Osteocyte (in vitro differentiated cells): ENCODE measurements at regions not wholly inside any gene's neighbourhood (a gene's known extent, or its start where the extent isn't known, plus 50 kb on each side); places are given as distances from the start of the nearest gene placed in this dataset.
"Not testable (repeated sequence)": the region's sequence is repeated elsewhere in the genome, so short reads cannot be mapped to it uniquely, and the experiment has no call there.

Experiments used
- DNase-seq: peaks from one replicate; pipeline ENCODE4 v3.0.0; 2021; ENCODE audit warnings: mixed read lengths; ENCODE audit not compliant: unreplicated experiment; ENCODE audit errors: extremely low spot score
- H3K27ac Mint-ChIP-seq: one replicate; pipeline ENCODE4 v1.8.0; 2021; ENCODE audit warnings: mild to moderate bottlenecking, mixed read lengths; ENCODE audit not compliant: unreplicated experiment
- H3K27me3 Mint-ChIP-seq: one replicate; pipeline ENCODE4 v1.8.0; 2021; ENCODE audit warnings: mixed read lengths; ENCODE audit not compliant: unreplicated experiment
- H3K36me3 Mint-ChIP-seq: one replicate; pipeline ENCODE4 v1.8.0; 2021; ENCODE audit warnings: mixed read lengths; ENCODE audit not compliant: unreplicated experiment
- H3K4me1 Mint-ChIP-seq: one replicate; pipeline ENCODE4 v1.8.0; 2021; ENCODE audit warnings: mixed read lengths; ENCODE audit not compliant: unreplicated experiment
- H3K4me3 Mint-ChIP-seq: one replicate; pipeline ENCODE4 v1.8.0; 2021; ENCODE audit warnings: mild to moderate bottlenecking, moderate library complexity, mixed read lengths; ENCODE audit not compliant: unreplicated experiment
- H3K9me3 Mint-ChIP-seq: one replicate; pipeline ENCODE4 v1.8.0; 2021; ENCODE audit warnings: mixed read lengths; ENCODE audit not compliant: unreplicated experiment
- TF ChIP-seq, protein P1 (sequence below): fragments of 200-600 bp; sonication (generic); IDR thresholded peaks from 2 replicates; pipeline ENCODE4 v1.5.0; 2021; ENCODE audit warnings: antibody characterized with exemption, mild to moderate bottlenecking, moderate library complexity

DNA sequence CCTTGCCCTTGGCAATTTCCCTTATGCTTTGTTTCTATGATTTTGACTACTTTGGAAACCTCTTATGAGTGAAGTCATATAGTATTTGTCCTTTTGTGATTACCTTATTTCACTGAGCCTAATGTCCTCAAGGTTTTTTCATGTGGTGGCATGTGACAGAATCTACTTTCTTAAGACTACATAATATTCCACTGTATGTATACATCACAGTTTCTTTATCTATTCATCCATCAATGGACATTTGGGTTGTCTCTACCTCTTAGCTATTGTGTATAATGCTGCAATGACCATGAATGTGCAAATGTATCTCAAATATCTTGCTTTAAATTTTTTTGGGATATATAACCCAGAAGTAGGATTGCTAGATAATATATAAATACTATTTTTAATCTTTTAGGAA, 96.4 kb upstream of the ALDH1A1 start:
- TF ChIP-seq, protein P1, sequence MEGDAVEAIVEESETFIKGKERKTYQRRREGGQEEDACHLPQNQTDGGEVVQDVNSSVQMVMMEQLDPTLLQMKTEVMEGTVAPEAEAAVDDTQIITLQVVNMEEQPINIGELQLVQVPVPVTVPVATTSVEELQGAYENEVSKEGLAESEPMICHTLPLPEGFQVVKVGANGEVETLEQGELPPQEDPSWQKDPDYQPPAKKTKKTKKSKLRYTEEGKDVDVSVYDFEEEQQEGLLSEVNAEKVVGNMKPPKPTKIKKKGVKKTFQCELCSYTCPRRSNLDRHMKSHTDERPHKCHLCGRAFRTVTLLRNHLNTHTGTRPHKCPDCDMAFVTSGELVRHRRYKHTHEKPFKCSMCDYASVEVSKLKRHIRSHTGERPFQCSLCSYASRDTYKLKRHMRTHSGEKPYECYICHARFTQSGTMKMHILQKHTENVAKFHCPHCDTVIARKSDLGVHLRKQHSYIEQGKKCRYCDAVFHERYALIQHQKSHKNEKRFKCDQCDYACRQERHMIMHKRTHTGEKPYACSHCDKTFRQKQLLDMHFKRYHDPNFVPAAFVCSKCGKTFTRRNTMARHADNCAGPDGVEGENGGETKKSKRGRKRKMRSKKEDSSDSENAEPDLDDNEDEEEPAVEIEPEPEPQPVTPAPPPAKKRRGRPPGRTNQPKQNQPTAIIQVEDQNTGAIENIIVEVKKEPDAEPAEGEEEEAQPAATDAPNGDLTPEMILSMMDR: no peak
- Mint-ChIP-seq H3K4me1 (no peaks in the 10 kb centered on the region), H3K27ac (no peak overlapping the region), H3K9me3 (no peaks in the 10 kb centered on the region), H3K4me3 (no peak overlapping the region), H3K36me3 (no peaks in the 10 kb centered on the region), H3K27me3 (peaks cover 12% of the 10 kb centered on the region)
- no peak for DNase-seq

DNA sequence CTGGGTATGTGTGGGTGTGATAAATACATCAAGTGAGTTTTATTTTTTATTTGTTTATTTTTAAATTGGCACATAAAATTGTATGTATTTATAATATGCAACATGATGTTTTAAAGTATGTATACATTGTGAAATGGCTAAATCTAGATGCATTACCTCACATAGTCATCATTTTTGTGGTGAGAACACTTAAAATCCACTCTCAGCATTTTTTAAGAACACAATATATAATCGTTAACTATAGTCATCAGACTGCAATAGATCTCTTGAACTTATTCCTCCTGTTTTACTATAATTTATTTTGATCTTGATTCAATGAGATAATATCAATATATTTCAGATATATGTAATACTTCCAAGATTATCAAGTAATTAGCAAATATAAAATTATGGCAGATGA, 93.9 kb upstream of the ALDH1A1 start:
- TF ChIP-seq, protein P1: no peak
- H3K4me3 Mint-ChIP-seq: no peak overlapping the region
- DNase-seq: no peak

DNA sequence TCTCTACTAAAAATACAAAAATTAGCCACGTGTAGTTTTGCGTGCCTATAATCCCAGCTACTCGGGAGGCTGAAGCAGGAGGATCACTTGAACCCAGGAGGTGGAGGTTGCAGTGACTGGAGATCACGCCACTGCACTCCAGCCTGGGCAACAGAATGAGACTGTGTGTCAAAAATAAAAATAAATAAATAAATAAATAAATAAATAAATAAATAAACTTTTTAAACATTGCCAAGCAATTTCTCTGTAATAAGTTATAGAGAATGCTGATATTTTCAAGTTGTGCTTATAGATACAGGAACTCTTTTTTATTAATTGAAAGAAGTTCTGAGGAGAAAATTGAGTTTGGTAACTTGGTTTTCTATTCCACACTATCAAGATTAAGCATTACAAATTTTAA, 91.9 kb upstream of the ALDH1A1 start:
- H3K27me3 Mint-ChIP-seq: peaks cover 18% of the 10 kb centered on the region
- H3K36me3 Mint-ChIP-seq, H3K4me3 Mint-ChIP-seq, H3K27ac Mint-ChIP-seq, H3K4me1 Mint-ChIP-seq, H3K9me3 Mint-ChIP-seq, DNase-seq: not testable (repeated sequence)

More for the DNA sequence above, 93.9 kb upstream of the ALDH1A1 start:
- no peak overlapping the region for H3K27ac Mint-ChIP-seq
- no peaks in the 10 kb centered on the region for H3K36me3 Mint-ChIP-seq
- H3K9me3 Mint-ChIP-seq: no peaks in the 10 kb centered on the region
- peaks cover 21% of the 10 kb centered on the region for H3K27me3 Mint-ChIP-seq
- H3K4me1 Mint-ChIP-seq: no peaks in the 10 kb centered on the region

DNA sequence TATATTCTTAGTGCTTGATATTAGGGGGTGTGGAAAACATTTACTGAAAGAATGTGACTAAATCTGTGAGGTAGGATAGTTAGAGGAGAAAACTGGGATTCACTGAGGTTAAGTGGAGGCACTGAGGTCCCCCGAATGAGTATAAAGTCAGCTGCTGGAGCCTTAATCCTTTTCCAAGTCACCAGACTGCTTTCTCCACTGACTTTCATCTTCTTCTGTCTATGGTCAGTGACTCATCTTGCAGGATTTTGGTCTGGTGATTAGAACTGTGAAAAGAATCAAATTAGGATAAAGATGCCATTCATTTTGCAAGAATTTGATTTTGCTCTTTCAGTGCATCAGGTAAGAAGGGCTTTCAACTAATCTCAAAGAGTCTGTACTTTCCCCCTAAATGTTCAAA, 89.3 kb upstream of the ALDH1A1 start:
- DNase-seq: no peak
- H3K4me1 Mint-ChIP-seq: peaks cover 11% of the 10 kb centered on the region
- TF ChIP-seq, protein P1: no peak
- H3K36me3 Mint-ChIP-seq: no peaks in the 10 kb centered on the region
- H3K27ac Mint-ChIP-seq: no peak overlapping the region
- H3K4me3 Mint-ChIP-seq: no peak overlapping the region
- H3K9me3 Mint-ChIP-seq: no peaks in the 10 kb centered on the region
- peaks cover 32% of the 10 kb centered on the region for H3K27me3 Mint-ChIP-seq

DNA sequence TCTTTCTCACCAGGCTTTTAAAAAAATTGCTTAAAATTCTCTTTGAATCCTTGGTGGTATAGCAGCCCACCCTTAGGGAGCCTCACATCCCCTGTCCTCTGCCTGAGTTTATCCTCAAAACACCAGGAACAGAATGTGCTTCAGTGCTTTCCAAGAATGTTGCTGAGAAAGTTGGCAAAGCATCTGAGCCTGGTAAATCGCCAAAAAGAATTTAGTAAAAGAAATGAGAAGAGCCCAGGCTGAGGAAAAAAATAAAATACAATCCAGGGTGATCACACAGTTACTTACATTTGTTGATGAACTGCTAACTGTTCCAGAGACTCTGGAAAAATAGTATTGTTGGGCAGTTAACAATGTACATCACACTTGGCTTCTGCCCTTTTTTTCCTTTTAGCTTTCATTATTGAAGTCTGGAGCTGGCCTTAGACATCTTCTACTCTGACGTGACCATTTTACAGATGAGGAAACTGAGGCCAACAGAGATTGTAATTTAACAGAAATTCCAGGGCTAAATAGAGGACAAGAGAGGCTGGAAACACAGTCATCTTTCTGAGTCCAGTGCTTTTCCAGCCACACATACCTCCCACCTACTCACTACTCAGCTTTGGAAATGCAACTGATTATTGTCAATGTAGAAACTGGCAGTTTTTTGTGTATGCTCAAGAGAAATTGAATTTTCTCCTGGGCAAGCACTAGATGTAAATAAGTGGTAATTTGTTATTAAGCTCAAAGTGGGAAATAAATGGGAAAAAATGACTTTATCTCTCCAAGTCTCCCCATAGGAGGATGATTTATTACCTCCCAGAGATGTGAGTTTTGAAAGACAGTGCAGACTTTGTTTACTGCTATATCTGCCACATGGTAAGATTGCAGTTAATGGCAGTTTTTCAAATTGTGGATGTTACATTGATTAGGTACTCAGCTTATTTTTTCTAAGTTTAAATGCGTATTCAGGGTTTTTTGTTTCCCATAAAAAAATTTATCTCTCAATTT, 86.7 kb upstream of the ALDH1A1 start:
- Mint-ChIP-seq H3K36me3 (no peaks in the 10 kb centered on the region), H3K4me3 (no peak overlapping the region), H3K27ac (no peak overlapping the region), H3K27me3 (peaks cover 44% of the 10 kb centered on the region), H3K9me3 (no peaks in the 10 kb centered on the region), H3K4me1 (peaks cover 11% of the 10 kb centered on the region)
- TF ChIP-seq, protein P1: no peak
- no peak for DNase-seq
